DMS 273 (cell line): ENCODE measurements at regions not wholly inside any gene's neighbourhood (a gene's known extent, or its start where the extent isn't known, plus 50 kb on each side); places are given as distances from the start of the nearest gene placed in this dataset.
"Not testable (repeated sequence)": the region's sequence is repeated elsewhere in the genome, so short reads cannot be mapped to it uniquely, and the experiment has no call there.

Experiments used
- DNase-seq: peaks from one replicate; lab custom pipeline; 2025; ENCODE audit not compliant: unreplicated experiment; lab: John Stamatoyannopoulos, UW

GRCh38 chr12:75944097-75944904, 87.3 kb downstream of the PHLDA1 start:
- DNase-seq = no peak

- no peak for DNase-seq
These were observed 87.9 kb downstream of the PHLDA1 start for GRCh38 chr12:75943730-75944096.

DNA sequence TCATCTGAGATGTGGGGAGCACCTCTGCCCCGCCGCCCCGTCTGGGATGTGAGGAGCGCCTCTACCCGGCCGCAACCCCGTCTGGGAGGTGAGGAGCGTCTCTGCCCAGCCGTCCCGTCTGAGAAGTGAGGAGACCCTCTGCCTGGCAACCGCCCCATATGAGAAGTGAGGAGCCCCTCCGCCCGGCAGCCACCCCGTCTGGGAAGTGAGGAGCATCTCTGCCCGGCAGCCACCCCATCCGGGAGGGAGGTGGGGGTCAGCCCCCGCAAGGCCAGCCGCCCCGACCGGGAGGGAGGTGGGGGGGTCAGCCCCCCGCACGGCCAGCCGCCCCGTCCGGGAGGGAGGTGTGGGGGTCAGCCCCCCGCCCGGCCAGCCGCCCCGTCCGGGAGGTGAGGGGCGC, 89.9 kb downstream of the PHLDA1 start:
- DNase-seq = not testable (repeated sequence)

DNA sequence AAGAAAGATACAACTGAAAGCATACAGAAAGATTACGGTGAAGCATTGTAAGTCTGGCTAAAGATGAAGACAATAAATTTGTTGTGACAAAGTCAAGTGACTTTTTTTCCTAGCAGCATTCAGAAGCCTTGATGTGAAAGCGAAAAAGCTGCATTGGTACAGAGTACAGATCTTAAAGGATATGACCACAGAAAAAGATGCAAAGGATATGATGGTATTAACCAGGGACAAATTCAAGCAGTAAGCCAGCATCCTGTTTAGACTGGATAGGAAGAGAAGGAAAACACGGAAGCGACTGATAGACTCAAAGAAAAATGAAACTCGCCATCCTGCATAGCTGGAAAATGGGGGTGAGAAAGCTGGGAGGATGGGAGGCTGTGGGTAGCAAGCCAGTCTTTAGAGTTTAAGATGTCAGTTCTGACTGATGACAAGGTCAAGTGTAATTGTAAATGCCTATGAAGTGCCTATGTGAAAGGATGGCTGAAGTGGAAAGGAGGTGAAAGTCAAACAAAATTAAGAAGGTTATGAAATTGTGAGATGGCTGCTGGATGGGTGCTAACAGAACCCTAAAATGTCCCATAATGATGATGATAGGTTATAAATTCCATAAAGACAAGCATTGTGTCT, 92.4 kb downstream of the PHLDA1 start:
- no peak for DNase-seq

DNA sequence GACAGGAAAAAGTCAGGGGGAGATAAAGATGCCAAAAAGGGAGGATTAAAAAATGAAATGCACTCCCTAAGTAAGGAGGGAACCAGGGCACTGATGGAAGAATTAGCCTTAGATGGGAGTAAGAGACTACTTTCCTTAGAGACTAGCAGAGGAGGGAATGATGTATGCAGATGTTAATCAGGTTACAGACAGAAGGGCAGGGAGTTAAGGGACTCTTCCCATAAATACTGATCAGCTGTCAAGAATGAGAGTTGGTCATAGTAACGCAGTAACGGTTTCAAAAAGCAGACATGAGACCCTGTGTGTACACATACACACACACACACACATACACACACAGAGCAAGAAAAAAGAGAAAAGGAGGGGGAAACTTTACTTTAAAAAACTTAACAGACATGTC, 93.4 kb downstream of the PHLDA1 start:
- DNase-seq = peak; percentile 23

DNA sequence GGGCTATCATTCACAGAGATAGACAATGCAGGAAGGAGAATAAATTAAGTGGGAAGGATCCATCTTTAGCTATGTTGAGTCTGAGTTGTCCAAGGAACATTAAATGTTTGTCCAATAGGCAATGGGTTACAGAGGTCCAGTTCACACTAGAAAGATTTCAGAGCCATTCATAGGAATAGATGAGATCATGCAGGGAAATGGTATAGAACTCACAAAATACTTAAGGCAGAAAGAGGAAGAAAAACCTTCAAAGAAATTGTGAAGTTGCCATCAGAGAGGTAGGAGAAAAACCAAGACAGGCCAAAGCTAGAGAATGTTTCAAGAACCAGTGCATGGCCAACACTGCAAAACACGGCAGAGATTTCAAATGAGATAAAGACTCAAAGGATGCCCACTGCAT, 94.1 kb downstream of the PHLDA1 start:
- DNase-seq = no peak

DNA sequence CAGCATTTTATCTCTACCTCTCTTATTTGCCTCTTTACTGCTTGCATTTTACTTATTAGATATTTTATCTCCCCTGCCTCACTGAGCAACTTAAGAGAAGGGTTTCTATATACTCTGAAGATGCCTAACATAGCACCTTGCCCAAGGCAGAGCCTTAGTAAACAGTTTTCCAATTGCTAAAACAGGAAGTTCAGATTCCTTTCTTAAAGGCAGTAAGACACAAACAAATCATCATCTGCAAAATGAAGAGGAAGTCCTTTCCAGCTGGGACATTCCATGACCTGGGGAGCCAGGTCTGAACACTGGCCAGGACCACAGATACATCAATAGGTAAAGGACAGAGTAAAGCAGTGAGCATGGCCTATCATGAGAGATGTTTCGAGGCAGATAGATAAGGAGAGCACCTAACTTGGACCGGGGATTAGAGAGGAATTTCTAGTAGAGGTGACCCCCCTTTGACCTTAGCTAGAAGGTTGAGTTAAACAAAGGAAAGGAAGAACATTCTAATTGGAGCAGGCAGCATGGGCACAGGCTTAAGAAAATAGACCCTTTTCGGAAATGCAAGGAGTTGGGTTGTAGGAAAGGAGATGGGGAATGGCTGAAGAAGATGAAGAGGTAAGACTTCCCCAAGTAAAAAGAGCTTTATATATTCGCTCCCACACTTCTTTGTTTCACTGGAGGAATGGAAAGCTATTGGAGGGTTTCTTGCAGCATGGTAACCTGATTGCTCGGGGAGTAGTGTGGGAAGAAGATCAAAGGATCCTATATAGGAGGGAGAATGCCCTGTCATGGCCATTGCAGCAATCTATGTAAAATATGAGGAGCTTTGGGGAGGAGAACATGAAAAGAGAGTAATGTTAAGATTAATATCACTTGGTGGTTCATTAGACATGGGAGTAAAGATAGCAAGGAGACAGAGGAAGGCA, 94.8 kb downstream of the PHLDA1 start:
- DNase-seq = no peak

DNA sequence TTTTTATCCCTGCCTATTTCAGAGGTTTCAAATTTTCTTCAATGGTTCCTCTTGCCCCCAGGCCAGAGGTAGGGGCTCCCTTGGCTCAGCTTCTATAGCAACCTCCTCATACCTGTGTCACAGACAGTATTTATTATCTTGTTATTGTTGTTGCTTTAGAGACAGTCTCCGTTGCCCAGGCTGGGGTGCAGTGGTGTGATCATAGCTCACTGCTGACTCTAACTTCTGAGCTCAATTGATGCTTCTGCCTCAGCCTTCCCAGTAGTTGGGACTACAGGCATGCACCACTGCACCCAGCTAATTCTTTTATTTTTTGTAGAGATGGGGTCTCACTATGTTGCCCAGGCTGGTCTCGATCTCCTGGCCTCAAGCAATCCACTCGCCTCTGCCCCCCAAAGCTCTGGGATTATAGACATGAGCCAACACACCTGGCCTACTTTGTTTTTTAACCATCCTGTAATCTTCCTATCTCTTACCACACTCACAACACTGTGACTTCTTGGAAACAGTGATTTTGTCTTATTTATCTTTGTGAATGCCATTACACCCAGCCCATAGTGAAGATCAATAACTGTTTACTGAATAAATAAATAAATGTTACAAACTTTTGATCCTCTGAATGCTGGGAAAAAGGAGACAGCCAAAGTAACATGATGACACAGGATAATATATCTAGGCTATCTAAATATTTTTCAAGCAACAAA, 95.9 kb downstream of the PHLDA1 start:
- no peak for DNase-seq

- no peak for DNase-seq
These were observed 98.5 kb downstream of the PHLDA1 start for GRCh38 chr12:75933101-75933500.

- DNase-seq = no peak
These were observed 99.3 kb downstream of the PHLDA1 start for GRCh38 chr12:75932241-75932640.

DNA sequence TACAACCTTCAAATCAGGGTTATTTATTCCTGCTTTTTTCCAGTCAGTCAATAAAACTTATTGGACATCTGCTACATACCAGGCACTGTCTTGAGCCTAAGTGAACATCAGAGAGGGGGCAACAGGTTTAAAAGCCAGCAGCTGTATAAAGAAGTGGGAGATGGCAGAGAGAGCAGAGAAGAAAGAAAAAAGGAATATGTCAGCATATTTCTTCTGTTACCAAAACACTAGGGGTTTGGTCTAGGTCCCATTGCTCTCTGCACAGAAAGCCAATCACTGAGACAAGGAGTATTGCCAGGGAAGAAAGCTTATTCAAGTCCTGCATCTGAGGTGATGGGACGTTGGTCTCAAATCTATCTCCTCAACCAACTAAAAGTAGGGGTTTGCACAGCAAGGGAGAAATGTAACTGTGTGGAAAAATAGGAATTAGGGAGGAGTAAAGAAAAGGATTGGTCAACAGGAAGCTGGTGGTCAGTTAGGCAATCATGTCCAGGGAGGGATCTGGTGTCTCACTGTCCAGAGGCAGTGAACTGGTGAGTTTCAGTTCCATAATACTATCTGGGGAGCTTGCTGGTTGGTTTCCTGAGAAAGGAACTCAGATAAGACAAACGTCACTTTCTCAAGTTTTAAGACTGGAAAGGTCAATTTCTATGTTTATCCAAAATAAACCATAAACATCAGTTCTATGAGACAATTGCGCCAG, 107.5 kb downstream of the PHLDA1 start:
- DNase-seq = no peak

- no peak for DNase-seq
These were observed 108.5 kb downstream of the PHLDA1 start for GRCh38 chr12:75922944-75923642.

- peak; percentile 4 for DNase-seq
These were observed 109.8 kb downstream of the PHLDA1 start for GRCh38 chr12:75921622-75922289.

- no peak for DNase-seq
These were observed 113.9 kb downstream of the PHLDA1 start for GRCh38 chr12:75917715-75918114.

GRCh38 chr12:75917083-75917482, 114.5 kb downstream of the PHLDA1 start:
- DNase-seq = no peak

DNA sequence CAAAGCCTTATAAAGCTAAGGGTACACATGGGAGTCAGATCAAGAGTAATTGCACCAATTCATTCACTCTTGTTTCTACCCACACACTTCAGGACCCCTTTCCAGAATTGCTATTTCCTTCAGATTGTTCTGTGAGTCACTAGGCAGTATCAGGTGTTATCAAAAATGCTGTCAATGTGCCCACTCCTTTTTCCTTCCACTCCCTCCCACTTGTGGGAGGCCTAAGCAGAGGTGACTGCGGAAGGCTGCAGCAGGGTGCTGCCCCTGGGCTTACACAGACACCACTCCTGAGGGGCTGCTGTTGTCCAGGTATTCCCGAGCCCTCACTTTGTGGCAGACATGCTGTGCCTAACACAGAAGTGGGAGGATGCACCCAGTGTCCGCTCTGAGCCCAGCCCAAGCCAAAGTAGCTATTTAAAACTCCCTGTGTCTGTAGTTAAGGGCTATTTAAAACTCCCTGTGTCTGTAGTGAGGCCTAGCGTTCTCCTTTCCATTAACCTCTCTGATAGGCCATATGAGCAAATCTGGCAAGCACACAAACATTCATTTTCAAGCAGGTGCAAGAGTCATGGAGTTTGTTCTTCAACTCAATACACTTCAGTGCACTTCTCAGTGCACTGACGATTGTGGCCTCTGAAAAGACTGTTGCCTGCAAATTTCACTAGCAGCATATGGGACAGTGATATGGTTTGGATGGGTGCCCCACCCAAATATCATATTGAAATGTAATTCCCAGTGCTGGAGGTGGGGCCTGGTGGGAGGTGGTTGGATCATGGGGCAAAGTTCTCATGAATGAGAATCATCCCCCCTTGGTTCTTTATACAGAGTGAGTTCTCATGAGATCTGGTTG, 117.8 kb downstream of the PHLDA1 start:
- peak; percentile 3 for DNase-seq

DNA sequence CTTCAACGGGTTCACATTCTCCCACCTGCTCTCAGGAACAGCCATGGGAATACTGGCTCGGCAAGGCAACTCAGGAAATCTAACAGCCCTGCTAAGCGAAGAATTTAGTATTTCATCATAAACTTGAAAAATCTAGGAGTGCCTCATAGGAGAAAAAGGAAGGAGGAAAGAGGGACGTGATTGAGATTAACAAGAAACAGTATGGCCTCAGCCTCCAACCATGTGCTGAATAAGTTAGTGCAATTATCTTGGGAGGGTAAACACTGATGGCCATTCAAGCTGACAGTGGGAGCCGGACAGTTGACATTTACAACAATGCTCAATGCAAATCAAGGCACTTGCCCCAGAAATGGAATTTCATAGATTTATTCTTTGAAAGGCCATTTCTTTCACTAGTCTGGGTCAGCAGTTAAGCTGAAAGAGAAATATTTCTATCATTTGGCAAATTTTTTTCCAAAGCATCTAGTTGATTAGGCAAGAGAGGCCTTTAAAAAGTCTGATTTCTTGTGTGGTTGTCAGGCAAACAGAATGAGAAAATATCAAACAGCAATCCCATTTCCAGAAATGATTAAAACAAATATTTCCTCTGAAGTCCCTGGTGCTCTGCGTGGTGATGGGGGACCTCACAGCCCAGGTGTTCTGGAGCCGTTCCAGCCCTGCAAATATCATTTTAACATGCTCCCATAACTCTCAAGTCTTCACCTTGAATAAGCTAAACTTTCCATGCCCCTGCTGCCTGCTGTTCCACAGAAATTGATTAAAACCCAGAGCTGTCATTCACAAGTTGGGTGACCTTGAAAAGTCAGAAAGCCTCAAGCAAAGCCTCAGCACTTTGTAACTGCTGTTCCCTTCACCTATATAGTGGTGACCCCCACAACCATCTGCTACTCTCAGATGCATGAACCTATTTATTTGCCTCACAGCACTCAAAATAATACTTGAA, 121.6 kb downstream of the PHLDA1 start:
- peak; percentile 27 for DNase-seq
